Uterus (tissue), 3 donors: ENCODE measurements at regions not wholly inside any gene's neighbourhood (a gene's known extent, or its start where the extent isn't known, plus 50 kb on each side); places are given as distances from the start of the nearest gene placed in this dataset.

Experiments
- DNase-seq, 2 donors: peaks; one replicate each; pipeline ENCODE4 v3.0.0-alpha.2; 2019 to 2020
- H3K27ac ChIP-seq, 2 donors: fragments of 200-600 bp; sonication (generic); 1 replicate in 1 of 2; 2 replicates in 1 of 2; pipeline ENCODE4 v1.5.1; 2016 to 2018
- H3K27me3 ChIP-seq, 2 donors: fragments of 200-600 bp; sonication (generic); one replicate each; pipeline ENCODE4 v1.5.1; 2018 to 2019; ENCODE audit warnings: control low read depth in 1 of 2
- H3K36me3 ChIP-seq, 2 donors: fragments of 200-600 bp; sonication (generic); one replicate each; pipeline ENCODE4 v1.5.1; 2019; ENCODE audit warnings: control low read depth in 1 of 2
- H3K4me1 ChIP-seq, 2 donors: fragments of 200-600 bp; sonication (generic); one replicate each; pipeline ENCODE4 v1.5.1; 2018 to 2019; ENCODE audit warnings: control low read depth in 1 of 2
- H3K4me3 ChIP-seq, 2 donors: fragments of 200-600 bp; sonication (generic); 1 replicate in 1 of 2; 2 replicates in 1 of 2; pipeline ENCODE4 v1.5.1; 2018 to 2019; ENCODE audit warnings: mild to moderate bottlenecking in 1 of 2
- H3K9me3 ChIP-seq, 2 donors: fragments of 200-600 bp; sonication (generic); one replicate each; pipeline ENCODE4 v1.5.1; 2019; ENCODE audit warnings: control low read depth in 1 of 2
- POLR2A ChIP-seq, 2 donors: fragments of 450-650 bp; IDR thresholded peaks; one replicate each; pipeline ENCODE4 v1.6.1; 2016; ENCODE audit warnings: antibody characterized with exemption in 2 of 2, mild to moderate bottlenecking in 1 of 2, moderate library complexity in 1 of 2
- intact Hi-C: fragments of 100-400 bp; cut with DNase I; formaldehyde crosslinking; loops from one replicate; pipeline ENCODE4 v1.15.1; 2023; ENCODE audit warnings: low total_unique reads
- TF ChIP-seq, protein P1 (sequence below), 4 experiments: fragments of 200-600 bp in 2 of 4; fragments of 450-650 bp in 2 of 4; sonication (generic) in 2 of 4; IDR thresholded peaks; one replicate each; pipeline ENCODE4 v1.5.1; 2016 to 2019; ENCODE audit warnings: antibody characterized with exemption in 4 of 4, mild to moderate bottlenecking in 2 of 4, moderate library complexity in 1 of 4
- donor health status: DM: yes; HTN: yes; CAD: no.

DNA sequence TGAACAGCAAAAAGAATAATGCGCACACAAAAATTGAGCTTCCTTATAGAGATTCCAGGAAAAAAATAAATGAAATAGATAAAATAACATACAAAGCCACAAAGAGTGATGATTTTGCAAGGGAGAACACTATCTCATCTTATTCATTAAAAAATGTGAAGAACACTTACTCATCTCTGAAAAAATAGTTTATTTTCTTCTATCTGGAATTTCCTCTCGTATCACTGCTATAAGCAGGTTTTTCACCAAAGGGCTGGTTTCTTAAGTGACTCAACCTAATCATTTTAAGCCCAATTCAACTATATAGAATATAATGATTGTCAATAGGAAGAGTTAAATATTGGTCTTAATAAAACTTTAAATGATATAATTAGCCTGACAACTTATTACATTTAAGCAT lies 504.9 kb downstream of the NR2F1-AS1 start:
- Histone ChIP-seq H3K36me3 (no peaks in the 10 kb centered on the region), H3K4me3 (no peak overlapping the region), H3K4me1 (no peaks in the 10 kb centered on the region), H3K9me3 (no peaks in the 10 kb centered on the region), H3K27me3 (no peaks in the 10 kb centered on the region), H3K27ac (no peak overlapping the region)
- TF ChIP-seq POLR2A (IDR thresholded peaks at IDR 0.05): no peak
- TF ChIP-seq, protein P1, sequence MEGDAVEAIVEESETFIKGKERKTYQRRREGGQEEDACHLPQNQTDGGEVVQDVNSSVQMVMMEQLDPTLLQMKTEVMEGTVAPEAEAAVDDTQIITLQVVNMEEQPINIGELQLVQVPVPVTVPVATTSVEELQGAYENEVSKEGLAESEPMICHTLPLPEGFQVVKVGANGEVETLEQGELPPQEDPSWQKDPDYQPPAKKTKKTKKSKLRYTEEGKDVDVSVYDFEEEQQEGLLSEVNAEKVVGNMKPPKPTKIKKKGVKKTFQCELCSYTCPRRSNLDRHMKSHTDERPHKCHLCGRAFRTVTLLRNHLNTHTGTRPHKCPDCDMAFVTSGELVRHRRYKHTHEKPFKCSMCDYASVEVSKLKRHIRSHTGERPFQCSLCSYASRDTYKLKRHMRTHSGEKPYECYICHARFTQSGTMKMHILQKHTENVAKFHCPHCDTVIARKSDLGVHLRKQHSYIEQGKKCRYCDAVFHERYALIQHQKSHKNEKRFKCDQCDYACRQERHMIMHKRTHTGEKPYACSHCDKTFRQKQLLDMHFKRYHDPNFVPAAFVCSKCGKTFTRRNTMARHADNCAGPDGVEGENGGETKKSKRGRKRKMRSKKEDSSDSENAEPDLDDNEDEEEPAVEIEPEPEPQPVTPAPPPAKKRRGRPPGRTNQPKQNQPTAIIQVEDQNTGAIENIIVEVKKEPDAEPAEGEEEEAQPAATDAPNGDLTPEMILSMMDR (IDR thresholded peaks at IDR 0.05): no peak
- DNase-seq: no peak
- intact Hi-C loops: no loop called here

- intact Hi-C loops: no loop called here
- TF ChIP-seq, protein P1 (IDR thresholded peaks at IDR 0.05): no peak
- no peak for TF ChIP-seq POLR2A (IDR thresholded peaks at IDR 0.05)
- Histone ChIP-seq H3K4me1 (no peaks in the 10 kb centered on the region), H3K27me3 (no peaks in the 10 kb centered on the region), H3K4me3 (no peak overlapping the region), H3K36me3 (no peaks in the 10 kb centered on the region), H3K27ac (peak overlapping the region; percentile 11 to 14), H3K9me3 (no peaks in the 10 kb centered on the region)
- DNase-seq: no peak
These were observed 507.5 kb downstream of the NR2F1-AS1 start for GRCh38 chr5:93073547-93073946.

DNA sequence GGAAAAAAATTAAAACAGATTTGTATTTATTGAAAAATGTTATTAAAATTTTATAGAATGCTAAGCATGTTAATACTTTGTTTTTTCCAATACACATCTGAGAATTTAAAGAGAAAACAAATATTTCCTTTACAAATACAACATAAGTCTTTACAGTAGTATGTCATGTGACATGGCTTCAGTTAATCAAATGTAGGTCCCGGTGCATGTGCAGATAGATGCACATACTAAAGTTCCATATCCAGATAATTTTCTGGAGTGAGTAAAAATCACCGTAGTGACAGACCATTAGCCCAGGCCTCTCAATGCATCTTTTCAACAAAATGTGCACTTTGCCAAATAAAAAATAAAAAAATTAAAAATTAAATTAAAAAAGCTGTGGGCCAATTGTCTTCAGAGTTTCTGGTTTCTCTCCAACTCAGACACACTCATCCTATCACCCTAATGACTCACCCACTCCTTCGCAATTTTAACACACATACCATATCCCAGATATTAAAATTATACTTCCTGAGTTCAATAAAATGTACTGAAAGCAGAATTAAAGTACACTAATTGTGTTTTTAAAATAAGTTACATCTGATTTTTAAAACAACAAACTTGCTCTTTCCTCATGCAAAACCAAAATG lies 508.1 kb downstream of the NR2F1-AS1 start:
- Histone ChIP-seq H3K36me3 (no peaks in the 10 kb centered on the region), H3K27ac (peak overlapping the region; percentile 11 to 14), H3K27me3 (no peaks in the 10 kb centered on the region), H3K4me1 (no peaks in the 10 kb centered on the region), H3K9me3 (no peaks in the 10 kb centered on the region), H3K4me3 (no peak overlapping the region)
- DNase-seq: no peak
- TF ChIP-seq POLR2A (IDR thresholded peaks at IDR 0.05): no peak
- TF ChIP-seq, protein P1 (IDR thresholded peaks at IDR 0.05): no peak
- intact Hi-C loops: no loop called here

GRCh38 chr5:93071710-93072109 lies 509.3 kb downstream of the NR2F1-AS1 start:
- intact Hi-C loops: no loop called here

GRCh38 chr5:93070938-93071337 lies 510.1 kb downstream of the NR2F1-AS1 start:
- intact Hi-C loops: no loop called here
- Histone ChIP-seq H3K36me3 (no peaks in the 10 kb centered on the region), H3K4me1 (no peaks in the 10 kb centered on the region), H3K27me3 (no peaks in the 10 kb centered on the region), H3K4me3 (no peak overlapping the region), H3K9me3 (no peaks in the 10 kb centered on the region), H3K27ac (no peak overlapping the region)
- TF ChIP-seq, protein P1 (IDR thresholded peaks at IDR 0.05): no peak
- no peak for TF ChIP-seq POLR2A (IDR thresholded peaks at IDR 0.05)
- DNase-seq: no peak

More at GRCh38 chr5:93071710-93072109, 509.3 kb downstream of the NR2F1-AS1 start:
- Histone ChIP-seq H3K36me3 (no peaks in the 10 kb centered on the region), H3K27me3 (no peaks in the 10 kb centered on the region), H3K9me3 (no peaks in the 10 kb centered on the region), H3K27ac (no peak overlapping the region), H3K4me3 (no peak overlapping the region), H3K4me1 (no peaks in the 10 kb centered on the region)
- TF ChIP-seq POLR2A (IDR thresholded peaks at IDR 0.05): no peak
- TF ChIP-seq, protein P1 (IDR thresholded peaks at IDR 0.05): no peak
- DNase-seq: no peak
